ENCODE measurements at regions not wholly inside any gene's neighbourhood (a gene's known extent, or its start where the extent isn't known, plus 50 kb on each side); places are given as distances from the start of the nearest gene placed in this dataset.
A peak's percentile ranks its signal among the peaks of the same experiment; 100 is the strongest.

- DNase-seq (ENCODE audit: low spot score) (no peak), ATAC-seq (no peak)
- Mint-ChIP-seq H3K27ac (peak overlapping the region; percentile 48; the same call in 1 of the 2 replicates), H3K9me3 (no peaks in the 10 kb centered on the region), H3K36me3 (ENCODE audit: low read depth) (no peaks in the 10 kb centered on the region), H3K4me1 (peaks cover 7% of the 10 kb centered on the region; the same call in 1 of the 3 replicates), H3K4me3 (no peak overlapping the region), H3K27me3 (ENCODE audit: insufficient read depth, low read depth, poor library complexity) (no peaks in the 10 kb centered on the region)
- TF ChIP-seq JUNB (IDR thresholded peaks at IDR 0.05; ENCODE audit: unreplicated experiment) (no peak), ZNF331 (CRISPR knock-in tag; IDR thresholded peaks at IDR 0.05; ENCODE audit: low read depth) (no peak)
- Histone ChIP-seq H3K4me1 (ENCODE audit: insufficient read depth) (no peaks in the 10 kb centered on the region), H3K79me2 (replicated peaks; ENCODE audit: insufficient read depth) (no peaks in the 10 kb centered on the region), H2AFZ (no peak overlapping the region), H3K27me3 (ENCODE audit: insufficient read depth) (no peaks in the 10 kb centered on the region), H3K9me2 (ENCODE audit: insufficient read depth) (no peaks in the 10 kb centered on the region), H3K36me3 (ENCODE audit: insufficient read depth) (no peaks in the 10 kb centered on the region), H4K20me1 (replicated peaks; ENCODE audit: insufficient read depth) (no peaks in the 10 kb centered on the region), H3K4me3 (no peak overlapping the region), H3K27ac (ENCODE audit: low read depth) (no peak overlapping the region), H3F3A (replicated peaks; ENCODE audit: low read depth) (no peaks in the 10 kb centered on the region), H3K4me2 (no peak overlapping the region)
Observed at GRCh38 chr5:29516224-29516623, 1677.3 kb upstream of the CDH6 start.

- H2AFZ ChIP-seq, result no peak overlapping the region
- no peaks in the 10 kb centered on the region for H3K27me3 Mint-ChIP-seq (ENCODE audit: insufficient read depth, low read depth, poor library complexity)
- H3K27me3 ChIP-seq (ENCODE audit: insufficient read depth), result no peaks in the 10 kb centered on the region
- no peak overlapping the region for H3K4me3 ChIP-seq
- H3K4me2 ChIP-seq, result no peak overlapping the region
- no peak for DNase-seq (ENCODE audit: low spot score)
- peaks cover 3% of the 10 kb centered on the region; the same call in 2 of the 3 replicates for H3K4me1 Mint-ChIP-seq
- no peak for ATAC-seq
- H3K4me3 Mint-ChIP-seq, result no peak overlapping the region
- H3K27ac ChIP-seq (ENCODE audit: low read depth), result no peak overlapping the region
- H3K9me3 Mint-ChIP-seq, result no peaks in the 10 kb centered on the region
- no peak overlapping the region for H3K27ac Mint-ChIP-seq
- 0 out of 2 replicates have a peak, but pooled peaks cover 3% of the 10 kb centered on the region for H3K9me2 ChIP-seq (ENCODE audit: insufficient read depth)
- H3K79me2 ChIP-seq (replicated peaks; ENCODE audit: insufficient read depth), result no peaks in the 10 kb centered on the region
- no peaks in the 10 kb centered on the region for H4K20me1 ChIP-seq (replicated peaks; ENCODE audit: insufficient read depth)
- no peaks in the 10 kb centered on the region for H3K36me3 Mint-ChIP-seq (ENCODE audit: low read depth)
- 0 out of 2 replicates have a peak, but pooled peaks cover 9% of the 10 kb centered on the region for H3K4me1 ChIP-seq (ENCODE audit: insufficient read depth)
- H3K36me3 ChIP-seq (ENCODE audit: insufficient read depth), result no peaks in the 10 kb centered on the region
- H3F3A ChIP-seq (replicated peaks; ENCODE audit: low read depth), result no peaks in the 10 kb centered on the region
- TF ChIP-seq ETS1 (IDR thresholded peaks at IDR 0.05) (no peak), ZNF114 (CRISPR knock-in tag; IDR thresholded peaks at IDR 0.05) (no peak), EZH2 (IDR thresholded peaks at IDR 0.05; ENCODE audit: low read depth, unreplicated experiment) (no peak), REST (IDR thresholded peaks at IDR 0.05; ENCODE audit: unreplicated experiment) (no peak), JUNB (IDR thresholded peaks at IDR 0.05; ENCODE audit: unreplicated experiment) (no peak), ZNF331 (CRISPR knock-in tag; IDR thresholded peaks at IDR 0.05; ENCODE audit: low read depth) (no peak), CTCF (conservative IDR thresholded peaks at IDR 0.05; ENCODE audit: low read depth in 2 of 2) (no peak), CREB1 (CRISPR knock-in tag; IDR thresholded peaks at IDR 0.05; ENCODE audit: low read depth) (no peak), POLR2AphosphoS5 (IDR thresholded peaks at IDR 0.05; ENCODE audit: low read depth) (no peak), STAT1 (IDR thresholded peaks at IDR 0.05; ENCODE audit: unreplicated experiment) (no peak)
Observed at GRCh38 chr5:29508131-29508530, 1685.4 kb upstream of the CDH6 start.

All from GM23338 (cell line).